Retinal pigment epithelial cell (primary cell): ENCODE measurements at regions not wholly inside any gene's neighbourhood (a gene's known extent, or its start where the extent isn't known, plus 50 kb on each side); places are given as distances from the start of the nearest gene placed in this dataset.

Experiments
- DNase-seq: peaks from one replicate; pipeline ENCODE4 v3.0.0-alpha.2; 2010; ENCODE audit warnings: low read depth
- H3K4me3 ChIP-seq: 2 replicates; pipeline ENCODE4 v1.5.1; 2011; ENCODE audit warnings: mild to moderate bottlenecking, low read length, control low read depth, moderate library complexity
- TF ChIP-seq, protein P1 (sequence below): conservative IDR thresholded peaks from 2 replicates; pipeline ENCODE4 v1.5.1; 2011; ENCODE audit warnings: low read depth, low read length, control low read depth, inconsistent platforms

GRCh38 chrX:88438209-88438608 lies 308.8 kb upstream of the CPXCR1 start:
- TF ChIP-seq, protein P1, sequence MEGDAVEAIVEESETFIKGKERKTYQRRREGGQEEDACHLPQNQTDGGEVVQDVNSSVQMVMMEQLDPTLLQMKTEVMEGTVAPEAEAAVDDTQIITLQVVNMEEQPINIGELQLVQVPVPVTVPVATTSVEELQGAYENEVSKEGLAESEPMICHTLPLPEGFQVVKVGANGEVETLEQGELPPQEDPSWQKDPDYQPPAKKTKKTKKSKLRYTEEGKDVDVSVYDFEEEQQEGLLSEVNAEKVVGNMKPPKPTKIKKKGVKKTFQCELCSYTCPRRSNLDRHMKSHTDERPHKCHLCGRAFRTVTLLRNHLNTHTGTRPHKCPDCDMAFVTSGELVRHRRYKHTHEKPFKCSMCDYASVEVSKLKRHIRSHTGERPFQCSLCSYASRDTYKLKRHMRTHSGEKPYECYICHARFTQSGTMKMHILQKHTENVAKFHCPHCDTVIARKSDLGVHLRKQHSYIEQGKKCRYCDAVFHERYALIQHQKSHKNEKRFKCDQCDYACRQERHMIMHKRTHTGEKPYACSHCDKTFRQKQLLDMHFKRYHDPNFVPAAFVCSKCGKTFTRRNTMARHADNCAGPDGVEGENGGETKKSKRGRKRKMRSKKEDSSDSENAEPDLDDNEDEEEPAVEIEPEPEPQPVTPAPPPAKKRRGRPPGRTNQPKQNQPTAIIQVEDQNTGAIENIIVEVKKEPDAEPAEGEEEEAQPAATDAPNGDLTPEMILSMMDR = no peak
- no peak for DNase-seq
- no peak overlapping the region for H3K4me3 ChIP-seq

GRCh38 chrX:88439935-88440334 lies 307.1 kb upstream of the CPXCR1 start:
- H3K4me3 ChIP-seq = no peak overlapping the region
- TF ChIP-seq, protein P1 = no peak
- no peak for DNase-seq
